ENCODE measurements at regions not wholly inside any gene's neighbourhood (a gene's known extent, or its start where the extent isn't known, plus 50 kb on each side); places are given as distances from the start of the nearest gene placed in this dataset.

GRCh38 chr11:70608568-70609470 lies 210.5 kb downstream of the CTTN start:
- DNase-seq (ENCODE audit: low read depth) = no peak

- DNase-seq (ENCODE audit: low read depth) = no peak
These were observed 212.5 kb downstream of the CTTN start for GRCh38 chr11:70610566-70611565.

- DNase-seq (ENCODE audit: low read depth) = no peak
These were observed 213.5 kb downstream of the CTTN start for GRCh38 chr11:70611821-70612220.

GRCh38 chr11:70612459-70613141 lies 214.3 kb downstream of the CTTN start:
- DNase-seq (ENCODE audit: low read depth) = no peak

GRCh38 chr11:70614034-70614681 lies 215.8 kb downstream of the CTTN start:
- no peak for DNase-seq (ENCODE audit: low read depth)

- no peak for DNase-seq (ENCODE audit: low read depth)
These were observed 216.9 kb downstream of the CTTN start for GRCh38 chr11:70615036-70615875.

- DNase-seq (ENCODE audit: low read depth) = no peak
These were observed 218.0 kb downstream of the CTTN start for GRCh38 chr11:70616317-70616716.

GRCh38 chr11:70616938-70617654 lies 218.8 kb downstream of the CTTN start:
- no peak for DNase-seq (ENCODE audit: low read depth)

GRCh38 chr11:70618431-70619101 lies 220.2 kb downstream of the CTTN start:
- no peak for DNase-seq (ENCODE audit: low read depth)

GRCh38 chr11:70619591-70619990 lies 221.3 kb downstream of the CTTN start:
- DNase-seq (ENCODE audit: low read depth) = no peak

GRCh38 chr11:70620510-70621184 lies 222.3 kb downstream of the CTTN start:
- DNase-seq (ENCODE audit: low read depth) = no peak

GRCh38 chr11:70621241-70621640 lies 222.9 kb downstream of the CTTN start:
- no peak for DNase-seq (ENCODE audit: low read depth)

- DNase-seq (ENCODE audit: low read depth) = no peak
These were observed 223.8 kb downstream of the CTTN start for GRCh38 chr11:70622091-70622490.

GRCh38 chr11:70623906-70624597 lies 225.7 kb downstream of the CTTN start:
- DNase-seq (ENCODE audit: low read depth) = no peak

GRCh38 chr11:70624598-70624993 lies 226.3 kb downstream of the CTTN start:
- DNase-seq (ENCODE audit: low read depth) = no peak

GRCh38 chr11:70625051-70625450 lies 226.7 kb downstream of the CTTN start:
- DNase-seq (ENCODE audit: low read depth) = no peak

GRCh38 chr11:70625582-70626518 lies 227.5 kb downstream of the CTTN start:
- no peak for DNase-seq (ENCODE audit: low read depth)

Measured in stimulated activated CD8-positive, alpha-beta memory T cell treated with anti-CD3 and anti-CD28 coated beads, Interleukin-12 subunit alpha, Interleukin-12 subunit beta, amount 100 ng/mL, for 1 hour (primary cell).